Forelimb muscle (tissue), 1 donor: ENCODE measurements at regions not wholly inside any gene's neighbourhood (a gene's known extent, or its start where the extent isn't known, plus 50 kb on each side); places are given as distances from the start of the nearest gene placed in this dataset.
"Not testable (repeated sequence)": the region's sequence is repeated elsewhere in the genome, so short reads cannot be mapped to it uniquely, and the experiment has no call there.

Source experiments
- DNase-seq: peaks from one replicate; pipeline ENCODE4 v3.0.0-alpha.2; 2013; ENCODE audit warnings: low read depth

- no peak for DNase-seq
Observed at GRCh38 chr12:63040526-63041220, 105.7 kb upstream of the PPM1H start.

GRCh38 chr12:63038713-63039100 is 103.8 kb upstream of the PPM1H start:
- DNase-seq, result no peak

- DNase-seq, result no peak
Observed at GRCh38 chr12:63037746-63038712, 103.1 kb upstream of the PPM1H start.

- no peak for DNase-seq
Observed at GRCh38 chr12:63036974-63037335, 102.0 kb upstream of the PPM1H start.

- DNase-seq, result no peak
Observed at GRCh38 chr12:63036216-63036973, 101.4 kb upstream of the PPM1H start.

GRCh38 chr12:63034601-63035000 is 99.7 kb upstream of the PPM1H start:
- DNase-seq, result no peak

- no peak for DNase-seq
Observed at GRCh38 chr12:63029676-63030075, 94.7 kb upstream of the PPM1H start.

GRCh38 chr12:63028951-63029350 is 94.0 kb upstream of the PPM1H start:
- DNase-seq, result no peak

- DNase-seq, result no peak
Observed at GRCh38 chr12:63025116-63025515, 90.2 kb upstream of the PPM1H start.

- DNase-seq, result no peak
Observed at GRCh38 chr12:63023926-63024325, 89.0 kb upstream of the PPM1H start.

- no peak for DNase-seq
Observed at GRCh38 chr12:63021116-63021515, 86.2 kb upstream of the PPM1H start.

GRCh38 chr12:63020269-63020668 is 85.3 kb upstream of the PPM1H start:
- DNase-seq, result no peak

GRCh38 chr12:63018273-63018672 is 83.3 kb upstream of the PPM1H start:
- DNase-seq, result no peak

GRCh38 chr12:63013302-63013701 is 78.4 kb upstream of the PPM1H start:
- no peak for DNase-seq

GRCh38 chr12:63010698-63011097 is 75.7 kb upstream of the PPM1H start:
- no peak for DNase-seq

- no peak for DNase-seq
Observed at GRCh38 chr12:63008372-63008771, 73.4 kb upstream of the PPM1H start.

GRCh38 chr12:63007726-63008125 is 72.8 kb upstream of the PPM1H start:
- no peak for DNase-seq

GRCh38 chr12:63006536-63006935 is 71.6 kb upstream of the PPM1H start:
- no peak for DNase-seq

- no peak for DNase-seq
Observed at GRCh38 chr12:63005382-63005781, 70.4 kb upstream of the PPM1H start.

- DNase-seq, result no peak
Observed at GRCh38 chr12:63003223-63003819, 68.4 kb upstream of the PPM1H start.

GRCh38 chr12:63002059-63002458 is 67.1 kb upstream of the PPM1H start:
- not testable (repeated sequence) for DNase-seq

GRCh38 chr12:62998454-62998853 is 63.5 kb upstream of the PPM1H start:
- no peak for DNase-seq
